22Rv1 (cell line): ENCODE measurements at regions not wholly inside any gene's neighbourhood (a gene's known extent, or its start where the extent isn't known, plus 50 kb on each side); places are given as distances from the start of the nearest gene placed in this dataset.

ENCODE experiments used
- CTCF ChIP-seq: fragments of 450-650 bp; IDR thresholded peaks from 2 replicates; pipeline ENCODE4 v1.5.1; 2017; ENCODE audit warnings: mild to moderate bottlenecking
- ZFX ChIP-seq: fragments of 450-650 bp; IDR thresholded peaks from 2 replicates; pipeline ENCODE4 v1.6.1; 2017; ENCODE audit warnings: antibody characterized with exemption, borderline replicate concordance

- TF ChIP-seq CTCF (no peak), ZFX (no peak)
These were observed 80.9 kb upstream of the KYNU start for GRCh38 chr2:142796588-142796987.
